ENCODE measurements at regions not wholly inside any gene's neighbourhood (a gene's known extent, or its start where the extent isn't known, plus 50 kb on each side); places are given as distances from the start of the nearest gene placed in this dataset.

GRCh38 chr13:78161266-78161665, 242.6 kb upstream of the EDNRB start:
- TF ChIP-seq CTCF (IDR thresholded peaks at IDR 0.05; ENCODE audit: insufficient read depth, low read length, poor library complexity, severe bottlenecking), result no peak
- TF ChIP-seq EZH2phosphoT487 (conservative IDR thresholded peaks at IDR 0.05; ENCODE audit: low read length), result no peak
